HCT116 (cell line): ENCODE measurements at regions not wholly inside any gene's neighbourhood (a gene's known extent, or its start where the extent isn't known, plus 50 kb on each side); places are given as distances from the start of the nearest gene placed in this dataset.

Experiments
- ATF3 ChIP-seq: IDR thresholded peaks from 2 replicates; pipeline ENCODE4 v1.6.1; 2012
- CTCF ChIP-seq, 3 experiments: fragments of 200-600 bp in 1 of 3; sonication (generic) in 1 of 3; IDR thresholded peaks in 2 of 3; conservative IDR thresholded peaks in 1 of 3; 2 replicates each; pipeline ENCODE4 v1.5.1; 2012 to 2017; ENCODE audit warnings: low read depth in 2 of 3, low read length in 2 of 3, antibody characterized with exemption in 1 of 3, borderline replicate concordance in 1 of 3, control low read depth in 1 of 3, mild to moderate bottlenecking in 1 of 3, mixed read lengths in 1 of 3, mixed run types in 1 of 3, moderate library complexity in 1 of 3; ENCODE audit not compliant: insufficient read depth in 1 of 3
- EGR1 ChIP-seq: IDR thresholded peaks from 2 replicates; pipeline ENCODE4 v1.6.1; 2012; ENCODE audit warnings: low read depth
- POLR2AphosphoS5 ChIP-seq: IDR thresholded peaks from 2 replicates; pipeline ENCODE4 v1.6.1; 2011; ENCODE audit warnings: mild to moderate bottlenecking, low read depth, low read length, moderate library complexity
- SP1 ChIP-seq: IDR thresholded peaks from 2 replicates; pipeline ENCODE4 v1.6.1; 2012; ENCODE audit warnings: low read depth
- TCF7L2 ChIP-seq: IDR thresholded peaks from 2 replicates; pipeline ENCODE4 v1.7.0; 2011; ENCODE audit warnings: borderline replicate concordance, inconsistent platforms; ENCODE audit not compliant: insufficient read depth, insufficient read length; ENCODE audit errors: extremely low read depth
- ZNF274 ChIP-seq: fragments of 200-500 bp; sonication (Bioruptor generic); IDR thresholded peaks from 2 replicates; pipeline ENCODE4 v1.6.1; 2014; ENCODE audit warnings: mild to moderate bottlenecking, low read depth, low read length, inconsistent platforms

- TF ChIP-seq ZNF274 (no peak), SP1 (peak; percentile 28; the same call in 1 of the 2 replicates), CTCF (IDR thresholded peaks at IDR 0.05 in 2 of 3, conservative IDR thresholded peaks at IDR 0.05 in 1 of 3; ENCODE audit: borderline replicate concordance in 1 of 3, insufficient read depth in 1 of 3, low read depth in 2 of 3, low read length in 2 of 3) (peak; percentile 32 to 82 (median 81); a peak in 5 of 6 replicates), ATF3 (no peak), EGR1 (no peak), TCF7L2 (no peak), POLR2AphosphoS5 (0 out of 2 replicates have a peak, but pooled peaks have one; percentile 26)
Observed at GRCh38 chr6:6788394-6789032, 200.0 kb downstream of the LY86 start.
